PC-9 (cell line): ENCODE measurements at regions not wholly inside any gene's neighbourhood (a gene's known extent, or its start where the extent isn't known, plus 50 kb on each side); places are given as distances from the start of the nearest gene placed in this dataset.

Experiments used
- BruUV-seq: library from RNA; stranded (reverse); fragments of 400-500 nt; replicated peaks from 2 replicates; lab custom pipeline; 2021; lab: Mats Ljungman, UMichigan
- CTCF ChIA-PET: fragments of 300-600 bp; sonication (Branson Sonifier 250); formaldehyde crosslinking; loops from one replicate; lab custom pipeline; 2022; ENCODE audit warnings: antibody characterized with exemption; lab: Charles Lee
- POLR2A ChIA-PET: fragments of 300-600 bp; sonication (Branson Sonifier 250); formaldehyde crosslinking; loops from one replicate; lab custom pipeline; 2022; ENCODE audit warnings: antibody characterized with exemption; ENCODE audit not compliant: unreplicated experiment; lab: Charles Lee
- DNase-seq, 2 experiments: peaks; one replicate each; pipeline versions ENCODE4 v3.0.0 to v3.0.0-alpha.2; 2015 to 2022; ENCODE audit warnings: mixed read lengths in 1 of 2
- H2AFZ ChIP-seq: fragments of 200-600 bp; sonication (generic); 2 replicates; pipeline ENCODE4 v1.8.1; 2017; ENCODE audit warnings: antibody characterized with exemption
- H3F3A ChIP-seq: fragments of 200-600 bp; sonication (generic); 2 replicates; pipeline ENCODE4 v1.8.1; 2017; ENCODE audit warnings: antibody characterized with exemption, mild to moderate bottlenecking, low read depth; ENCODE audit not compliant: insufficient read depth
- H3K27ac ChIP-seq: fragments of 200-600 bp; sonication (generic); 2 replicates; pipeline ENCODE4 v1.6.1; 2016; ENCODE audit warnings: mixed run types
- H3K27me3 ChIP-seq: fragments of 200-600 bp; sonication (generic); 2 replicates; pipeline ENCODE4 v1.6.1; 2016; ENCODE audit warnings: low read depth, mixed run types; ENCODE audit not compliant: insufficient read depth
- H3K36me3 ChIP-seq: fragments of 200-600 bp; sonication (generic); 2 replicates; pipeline ENCODE4 v1.6.1; 2016; ENCODE audit warnings: low read depth, mixed run types
- H3K4me1 ChIP-seq: fragments of 200-600 bp; sonication (generic); replicated peaks from 2 replicates; pipeline ENCODE4 v1.6.1; 2016; ENCODE audit warnings: mixed run types; ENCODE audit not compliant: insufficient read depth
- H3K4me2 ChIP-seq: fragments of 200-600 bp; sonication (generic); 2 replicates; pipeline ENCODE4 v1.6.1; 2017; ENCODE audit warnings: mixed run types
- H3K4me3 ChIP-seq: fragments of 200-600 bp; sonication (generic); 2 replicates; pipeline ENCODE4 v1.6.1; 2016; ENCODE audit warnings: mixed run types
- H3K79me2 ChIP-seq: fragments of 200-600 bp; sonication (generic); 2 replicates; pipeline ENCODE4 v1.6.1; 2017; ENCODE audit warnings: low read depth, mixed run types
- H3K9me2 ChIP-seq: fragments of 200-600 bp; sonication (generic); 2 replicates; pipeline ENCODE4 v1.8.1; 2017; ENCODE audit warnings: mild to moderate bottlenecking; ENCODE audit not compliant: insufficient read depth
- H3K9me3 ChIP-seq: fragments of 200-600 bp; sonication (generic); 2 replicates; pipeline ENCODE4 v1.8.1; 2016; ENCODE audit warnings: low read depth; ENCODE audit not compliant: insufficient read depth
- H4K20me1 ChIP-seq: fragments of 200-600 bp; sonication (generic); 2 replicates; pipeline ENCODE4 v1.8.1; 2017; ENCODE audit not compliant: insufficient read depth
- EZH2 ChIP-seq: fragments of 200-600 bp; sonication (generic); IDR thresholded peaks from 2 replicates; pipeline ENCODE4 v1.8.0; 2017; ENCODE audit warnings: antibody characterized with exemption, low read depth
- intact Hi-C: fragments of 100-400 bp; cut with micrococcal nuclease; formaldehyde crosslinking; loops from one replicate; pipeline ENCODE4 v1.10.0; 2022; ENCODE audit not compliant: unreplicated experiment
- TF ChIP-seq, protein P1 (sequence below): fragments of 200-600 bp; sonication (generic); conservative IDR thresholded peaks from 2 replicates; pipeline ENCODE4 v1.6.1; 2017; ENCODE audit warnings: mixed run types, antibody characterized with exemption, mild to moderate bottlenecking, moderate library complexity

- Histone ChIP-seq H3K4me1 (no peaks in the 10 kb centered on the region), H3K27me3 (no peaks in the 10 kb centered on the region), H4K20me1 (no peaks in the 10 kb centered on the region), H3K36me3 (no peaks in the 10 kb centered on the region), H3K79me2 (no peaks in the 10 kb centered on the region), H2AFZ (no peak overlapping the region), H3K27ac (no peak overlapping the region), H3K9me3 (no peaks in the 10 kb centered on the region), H3K4me2 (no peak overlapping the region), H3F3A (no peaks in the 10 kb centered on the region), H3K4me3 (no peak overlapping the region), H3K9me2 (no peaks in the 10 kb centered on the region)
- ChIA-PET POLR2A (no interaction called here), CTCF (no interaction called here)
- intact Hi-C loops: no loop called here
- DNase-seq: no peak
- TF ChIP-seq EZH2: no peak
- TF ChIP-seq, protein P1, sequence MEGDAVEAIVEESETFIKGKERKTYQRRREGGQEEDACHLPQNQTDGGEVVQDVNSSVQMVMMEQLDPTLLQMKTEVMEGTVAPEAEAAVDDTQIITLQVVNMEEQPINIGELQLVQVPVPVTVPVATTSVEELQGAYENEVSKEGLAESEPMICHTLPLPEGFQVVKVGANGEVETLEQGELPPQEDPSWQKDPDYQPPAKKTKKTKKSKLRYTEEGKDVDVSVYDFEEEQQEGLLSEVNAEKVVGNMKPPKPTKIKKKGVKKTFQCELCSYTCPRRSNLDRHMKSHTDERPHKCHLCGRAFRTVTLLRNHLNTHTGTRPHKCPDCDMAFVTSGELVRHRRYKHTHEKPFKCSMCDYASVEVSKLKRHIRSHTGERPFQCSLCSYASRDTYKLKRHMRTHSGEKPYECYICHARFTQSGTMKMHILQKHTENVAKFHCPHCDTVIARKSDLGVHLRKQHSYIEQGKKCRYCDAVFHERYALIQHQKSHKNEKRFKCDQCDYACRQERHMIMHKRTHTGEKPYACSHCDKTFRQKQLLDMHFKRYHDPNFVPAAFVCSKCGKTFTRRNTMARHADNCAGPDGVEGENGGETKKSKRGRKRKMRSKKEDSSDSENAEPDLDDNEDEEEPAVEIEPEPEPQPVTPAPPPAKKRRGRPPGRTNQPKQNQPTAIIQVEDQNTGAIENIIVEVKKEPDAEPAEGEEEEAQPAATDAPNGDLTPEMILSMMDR: no peak
- no TSS peak for BruUV-seq
Measured at GRCh38 chr3:78148986-78149717, 1109.3 kb downstream of the ROBO2 start.

DNA sequence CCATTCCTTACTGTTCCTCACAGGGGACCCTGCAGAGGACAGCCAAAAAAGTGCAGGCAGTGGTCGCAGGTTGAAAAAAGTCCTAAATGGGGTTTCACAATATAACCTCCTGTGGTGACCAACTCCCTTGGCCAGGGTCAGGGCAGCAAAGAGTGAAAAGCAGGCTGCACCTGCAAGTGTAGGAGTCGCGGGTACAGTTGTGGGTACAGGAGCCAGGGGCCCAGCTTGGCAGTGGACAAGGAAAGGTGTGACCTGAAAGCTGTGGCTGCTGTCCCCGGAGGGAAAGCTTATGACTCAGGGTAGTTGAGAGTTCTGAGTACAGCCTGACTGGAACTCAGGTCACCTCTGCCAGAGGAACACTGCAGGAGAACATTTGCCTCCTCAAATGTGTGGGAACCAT lies 1114.1 kb downstream of the ROBO2 start:
- BruUV-seq: no TSS peak
- TF ChIP-seq, protein P1: no peak
- TF ChIP-seq EZH2: no peak
- 0 out of 2 replicates have a peak, but pooled peaks cover 4% of the 10 kb centered on the region for H4K20me1 ChIP-seq
- no peaks in the 10 kb centered on the region for H3K36me3 ChIP-seq
- H2AFZ ChIP-seq: no peak overlapping the region
- H3K9me2 ChIP-seq: no peaks in the 10 kb centered on the region
- no peak overlapping the region for H3K27ac ChIP-seq
- DNase-seq: no peak
- ChIA-PET CTCF (no interaction called here), POLR2A (no interaction called here)
- H3K4me3 ChIP-seq: no peak overlapping the region
- H3K27me3 ChIP-seq: no peaks in the 10 kb centered on the region
- H3K4me2 ChIP-seq: no peak overlapping the region
- no peaks in the 10 kb centered on the region for H3K4me1 ChIP-seq
- H3F3A ChIP-seq: no peaks in the 10 kb centered on the region
- no peaks in the 10 kb centered on the region for H3K79me2 ChIP-seq
- H3K9me3 ChIP-seq: no peaks in the 10 kb centered on the region
- intact Hi-C loops: no loop called here

DNA sequence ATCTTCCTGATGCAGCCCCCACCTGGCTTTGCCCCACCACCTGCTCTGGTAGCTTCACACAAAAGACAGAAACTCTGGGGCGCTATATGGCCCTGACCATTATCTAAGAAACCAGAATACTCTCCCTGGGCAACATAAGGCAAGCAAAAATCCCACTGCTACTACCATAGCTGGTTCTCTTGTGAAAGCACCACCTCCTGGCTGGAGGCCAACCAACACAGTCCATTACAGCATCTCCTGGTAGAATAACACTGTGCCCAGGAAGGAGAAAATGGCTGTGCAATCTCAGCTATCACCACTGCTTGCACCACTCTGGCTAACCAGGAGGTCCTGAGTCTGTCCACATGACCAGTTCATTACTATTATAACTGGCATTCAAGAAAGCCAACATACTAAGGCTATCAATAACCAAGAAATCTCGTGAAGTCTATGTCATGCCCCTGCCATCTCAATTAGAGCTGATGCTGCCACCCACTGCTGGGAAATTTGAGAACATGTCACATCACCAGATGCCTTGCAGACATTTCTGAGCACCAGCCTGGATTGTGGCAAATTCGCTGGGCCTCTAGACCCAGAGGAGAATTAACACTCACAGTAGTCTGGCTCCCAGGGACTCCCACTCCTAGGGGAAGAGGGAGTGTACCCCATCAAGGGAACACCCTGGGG lies 1114.8 kb downstream of the ROBO2 start:
- TF ChIP-seq EZH2: no peak
- TF ChIP-seq, protein P1: no peak
- Histone ChIP-seq H3K36me3 (no peaks in the 10 kb centered on the region), H3K9me3 (no peaks in the 10 kb centered on the region), H3K4me3 (no peak overlapping the region), H3K4me1 (no peaks in the 10 kb centered on the region), H3K4me2 (no peak overlapping the region), H3K79me2 (no peaks in the 10 kb centered on the region), H3K27ac (no peak overlapping the region), H3F3A (no peaks in the 10 kb centered on the region), H4K20me1 (0 out of 2 replicates have a peak, but pooled peaks cover 4% of the 10 kb centered on the region), H3K9me2 (no peaks in the 10 kb centered on the region), H2AFZ (no peak overlapping the region), H3K27me3 (no peaks in the 10 kb centered on the region)
- BruUV-seq: no TSS peak
- intact Hi-C loops: no loop called here
- ChIA-PET POLR2A (no interaction called here), CTCF (no interaction called here)
- DNase-seq: no peak
